Kidney (tissue), 13 donors: ENCODE measurements at regions not wholly inside any gene's neighbourhood (a gene's known extent, or its start where the extent isn't known, plus 50 kb on each side); places are given as distances from the start of the nearest gene placed in this dataset.

Source experiments
- DNase-seq, 5 donors: peaks; one replicate each; pipeline ENCODE4 v3.0.0-alpha.2; 2013 to 2020
- FAIRE-seq: peaks from 2 replicates; lab custom pipeline; 2012; peaks lifted over from hg19 to GRCh38; lab: Jason Lieb, UNC
- H3K27ac ChIP-seq, 2 donors: one replicate each; pipeline ENCODE4 v1.7.0; 2013; ENCODE audit warnings: low read depth in 2 of 2, low read length in 2 of 2, inconsistent platforms in 1 of 2
- H3K27me3 ChIP-seq: one replicate; pipeline ENCODE4 v1.7.1; 2013; ENCODE audit warnings: low read length, inconsistent platforms; ENCODE audit not compliant: control insufficient read depth, insufficient read depth
- H3K36me3 ChIP-seq, 3 donors: one replicate each; pipeline versions ENCODE4 v1.7.0 to v1.7.1; 2013; ENCODE audit warnings: low read length in 3 of 3, control low read depth in 1 of 3, inconsistent platforms in 1 of 3; ENCODE audit not compliant: insufficient read depth in 3 of 3, control insufficient read depth in 2 of 3
- H3K4me1 ChIP-seq, 3 donors: one replicate each; pipeline versions ENCODE4 v1.7.0 to v1.7.1; 2013; ENCODE audit warnings: low read length in 3 of 3, inconsistent platforms in 1 of 3, low read depth in 1 of 3; ENCODE audit not compliant: control insufficient read depth in 2 of 3, insufficient read depth in 2 of 3
- H3K4me3 ChIP-seq, 3 donors: one replicate each; pipeline versions ENCODE4 v1.7.0 to v1.8.1; 2013; ENCODE audit warnings: low read length in 3 of 3, control low read depth in 1 of 3, inconsistent platforms in 1 of 3
- H3K9ac ChIP-seq, 3 donors: one replicate each; pipeline versions ENCODE4 v1.7.0 to v1.7.1; 2013; ENCODE audit warnings: low read length in 3 of 3, control low read depth in 1 of 3, inconsistent platforms in 1 of 3
- H3K9me3 ChIP-seq, 3 donors: one replicate each; pipeline versions ENCODE4 v1.7.0 to v1.7.1; 2013; ENCODE audit warnings: low read length in 3 of 3, control low read depth in 1 of 3, inconsistent platforms in 1 of 3; ENCODE audit not compliant: control insufficient read depth in 2 of 3, insufficient read depth in 1 of 3
- intact Hi-C: fragments of 100-400 bp; cut with DNase I; formaldehyde crosslinking; loops from one replicate; pipeline ENCODE4 v1.11.1; 2022
- TF ChIP-seq, protein P1 (sequence below): IDR thresholded peaks from 3 replicates; pipeline ENCODE4 v1.5.1; 2012; ENCODE audit warnings: mild to moderate bottlenecking, moderate library complexity, borderline replicate concordance; ENCODE audit not compliant: insufficient read depth; ENCODE audit errors: extremely low read depth
- donor health status: control.
- donor health status: control.
- donor health status: control.
- donor health status: control.
- donor health status: control.
- donor health status: DM: yes; HTN: yes; CAD: no.
- donor health status: Normal renal cell carcinoma (clear cell type).

- TF ChIP-seq, protein P1, sequence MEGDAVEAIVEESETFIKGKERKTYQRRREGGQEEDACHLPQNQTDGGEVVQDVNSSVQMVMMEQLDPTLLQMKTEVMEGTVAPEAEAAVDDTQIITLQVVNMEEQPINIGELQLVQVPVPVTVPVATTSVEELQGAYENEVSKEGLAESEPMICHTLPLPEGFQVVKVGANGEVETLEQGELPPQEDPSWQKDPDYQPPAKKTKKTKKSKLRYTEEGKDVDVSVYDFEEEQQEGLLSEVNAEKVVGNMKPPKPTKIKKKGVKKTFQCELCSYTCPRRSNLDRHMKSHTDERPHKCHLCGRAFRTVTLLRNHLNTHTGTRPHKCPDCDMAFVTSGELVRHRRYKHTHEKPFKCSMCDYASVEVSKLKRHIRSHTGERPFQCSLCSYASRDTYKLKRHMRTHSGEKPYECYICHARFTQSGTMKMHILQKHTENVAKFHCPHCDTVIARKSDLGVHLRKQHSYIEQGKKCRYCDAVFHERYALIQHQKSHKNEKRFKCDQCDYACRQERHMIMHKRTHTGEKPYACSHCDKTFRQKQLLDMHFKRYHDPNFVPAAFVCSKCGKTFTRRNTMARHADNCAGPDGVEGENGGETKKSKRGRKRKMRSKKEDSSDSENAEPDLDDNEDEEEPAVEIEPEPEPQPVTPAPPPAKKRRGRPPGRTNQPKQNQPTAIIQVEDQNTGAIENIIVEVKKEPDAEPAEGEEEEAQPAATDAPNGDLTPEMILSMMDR: no peak
- intact Hi-C loops: no loop called here
- Histone ChIP-seq H3K27ac (no peak overlapping the region), H3K4me1 (no peaks in the 10 kb centered on the region), H3K36me3 (no peaks in the 10 kb centered on the region), H3K9me3 (no peaks in the 10 kb centered on the region), H3K9ac (no peak overlapping the region), H3K27me3 (no peaks in the 10 kb centered on the region), H3K4me3 (no peak overlapping the region)
- FAIRE-seq (no peak), DNase-seq (peak in 1 of 5 donors; percentile 45)
These were observed 144.9 kb upstream of the NECTIN1 start for GRCh38 chr11:119873761-119874421.

DNA sequence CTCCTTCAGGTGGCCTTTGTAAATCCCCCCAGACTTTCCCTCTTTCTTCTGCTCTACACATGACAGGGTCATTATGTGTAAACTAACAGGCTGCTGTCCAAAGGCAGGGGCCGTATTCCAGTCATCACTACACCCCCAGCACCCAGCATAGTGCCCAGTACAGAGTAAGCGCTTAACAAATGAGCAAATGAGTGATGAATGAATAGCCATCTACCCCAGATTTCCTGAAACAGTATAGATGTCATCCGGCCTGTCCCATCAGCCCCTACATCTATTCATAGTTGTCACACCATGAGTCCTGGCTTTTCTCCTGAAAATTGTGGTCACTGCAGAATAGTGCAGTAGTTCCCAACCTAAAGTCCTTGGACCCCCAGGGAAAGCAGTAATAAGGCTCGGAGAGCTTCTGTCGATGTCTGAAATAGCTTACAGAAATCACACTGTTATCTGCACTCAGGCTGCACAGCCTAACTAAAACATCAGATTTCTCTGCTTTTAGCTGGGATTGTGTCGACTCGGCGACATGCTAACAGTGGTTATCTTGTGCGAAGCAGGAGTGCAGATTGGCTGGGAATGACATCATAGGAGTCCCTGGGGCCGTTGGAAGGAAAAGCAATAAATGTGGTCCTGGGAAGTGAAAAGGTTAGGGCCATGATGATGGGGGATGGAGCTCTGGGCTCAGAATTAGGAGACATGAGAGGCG, 143.8 kb upstream of the NECTIN1 start:
- Histone ChIP-seq H3K4me1 (no peaks in the 10 kb centered on the region), H3K9me3 (no peaks in the 10 kb centered on the region), H3K9ac (no peak overlapping the region), H3K4me3 (no peak overlapping the region), H3K27ac (no peak overlapping the region), H3K36me3 (no peaks in the 10 kb centered on the region), H3K27me3 (no peaks in the 10 kb centered on the region)
- intact Hi-C loops: no loop called here
- TF ChIP-seq, protein P1: no peak
- FAIRE-seq (no peak), DNase-seq (peak in 1 of 5 donors; percentile 1)

GRCh38 chr11:119865661-119866156, 136.7 kb upstream of the NECTIN1 start:
- FAIRE-seq: no peak
- H3K27me3 ChIP-seq: no peaks in the 10 kb centered on the region

More at GRCh38 chr11:119865661-119866156, 136.7 kb upstream of the NECTIN1 start:
- Histone ChIP-seq H3K9ac (no peak overlapping the region), H3K36me3 (no peaks in the 10 kb centered on the region), H3K9me3 (no peaks in the 10 kb centered on the region), H3K4me1 (no peaks in the 10 kb centered on the region), H3K4me3 (no peak overlapping the region), H3K27ac (no peak overlapping the region)
- TF ChIP-seq, protein P1: no peak
- peak in 1 of 5 donors; percentile 39 for DNase-seq
- intact Hi-C loops: no loop called here
